ENCODE measurements at regions not wholly inside any gene's neighbourhood (a gene's known extent, or its start where the extent isn't known, plus 50 kb on each side); places are given as distances from the start of the nearest gene placed in this dataset.

DNA sequence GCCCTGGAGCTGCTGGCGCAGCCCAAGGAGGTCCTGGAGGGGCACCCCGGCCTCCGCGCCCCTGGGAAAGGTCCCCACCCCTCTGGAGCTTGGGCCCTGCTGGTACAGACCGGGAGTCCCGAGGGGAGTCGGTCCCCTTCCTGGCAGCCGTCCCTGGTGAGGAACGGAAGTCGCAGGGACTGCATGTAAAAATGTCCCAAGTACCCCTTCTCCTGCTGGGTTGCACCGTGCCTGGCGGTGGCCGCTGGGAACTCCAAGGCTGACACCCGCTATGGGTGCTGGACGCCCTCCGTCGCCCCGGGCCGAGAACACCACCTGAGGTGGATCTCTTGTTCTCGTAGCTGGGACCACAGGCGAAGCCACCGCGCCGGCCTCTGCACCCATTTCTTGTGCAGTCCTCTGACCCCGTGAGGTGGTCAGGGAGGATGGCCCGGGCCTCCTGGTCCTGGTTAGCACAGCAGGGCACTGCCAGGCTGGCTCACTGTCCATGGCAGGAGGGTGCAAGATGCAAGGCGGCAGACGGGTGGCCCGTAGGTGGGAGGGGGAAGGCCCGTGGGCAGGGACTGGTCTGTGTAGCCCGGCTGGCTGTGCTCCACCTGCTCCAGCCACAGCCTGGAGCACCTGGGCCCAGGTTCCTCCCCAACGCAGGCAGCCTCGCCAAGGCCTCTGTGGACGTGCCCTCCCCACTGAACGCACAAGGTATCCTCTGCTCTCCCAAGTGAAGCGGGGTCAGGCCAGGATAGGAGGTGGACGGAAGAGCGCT is 165.2 kb downstream of the IGLL1 start:
- TF ChIP-seq, protein P1, sequence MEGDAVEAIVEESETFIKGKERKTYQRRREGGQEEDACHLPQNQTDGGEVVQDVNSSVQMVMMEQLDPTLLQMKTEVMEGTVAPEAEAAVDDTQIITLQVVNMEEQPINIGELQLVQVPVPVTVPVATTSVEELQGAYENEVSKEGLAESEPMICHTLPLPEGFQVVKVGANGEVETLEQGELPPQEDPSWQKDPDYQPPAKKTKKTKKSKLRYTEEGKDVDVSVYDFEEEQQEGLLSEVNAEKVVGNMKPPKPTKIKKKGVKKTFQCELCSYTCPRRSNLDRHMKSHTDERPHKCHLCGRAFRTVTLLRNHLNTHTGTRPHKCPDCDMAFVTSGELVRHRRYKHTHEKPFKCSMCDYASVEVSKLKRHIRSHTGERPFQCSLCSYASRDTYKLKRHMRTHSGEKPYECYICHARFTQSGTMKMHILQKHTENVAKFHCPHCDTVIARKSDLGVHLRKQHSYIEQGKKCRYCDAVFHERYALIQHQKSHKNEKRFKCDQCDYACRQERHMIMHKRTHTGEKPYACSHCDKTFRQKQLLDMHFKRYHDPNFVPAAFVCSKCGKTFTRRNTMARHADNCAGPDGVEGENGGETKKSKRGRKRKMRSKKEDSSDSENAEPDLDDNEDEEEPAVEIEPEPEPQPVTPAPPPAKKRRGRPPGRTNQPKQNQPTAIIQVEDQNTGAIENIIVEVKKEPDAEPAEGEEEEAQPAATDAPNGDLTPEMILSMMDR (IDR thresholded peaks at IDR 0.05; ENCODE audit: low read depth, low read length) = no peak

DNA sequence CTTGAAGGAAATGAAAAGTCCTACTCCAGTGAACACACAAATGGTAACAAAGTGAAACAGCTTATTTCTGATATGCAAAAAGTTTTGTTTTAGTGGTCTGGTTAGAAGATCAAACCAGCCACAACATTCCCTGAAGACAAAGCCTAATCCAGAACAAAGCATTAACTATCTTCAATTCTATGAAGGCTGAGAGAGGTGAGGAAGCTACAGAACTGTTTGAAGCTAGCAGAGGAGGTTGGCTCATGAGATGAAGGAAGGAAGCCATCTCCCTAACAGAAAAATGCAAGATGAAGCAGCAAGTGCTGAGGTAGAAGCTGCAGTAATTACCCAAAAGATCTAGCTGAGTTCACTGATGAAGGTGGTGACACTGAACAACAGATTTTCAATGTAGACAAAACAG is 168.4 kb downstream of the IGLL1 start:
- H3K4me3 ChIP-seq (ENCODE audit: low read depth, low read length) = no peak overlapping the region

More for the DNA sequence above, 165.2 kb downstream of the IGLL1 start:
- H3K4me3 ChIP-seq (ENCODE audit: low read depth, low read length) = no peak overlapping the region

DNA sequence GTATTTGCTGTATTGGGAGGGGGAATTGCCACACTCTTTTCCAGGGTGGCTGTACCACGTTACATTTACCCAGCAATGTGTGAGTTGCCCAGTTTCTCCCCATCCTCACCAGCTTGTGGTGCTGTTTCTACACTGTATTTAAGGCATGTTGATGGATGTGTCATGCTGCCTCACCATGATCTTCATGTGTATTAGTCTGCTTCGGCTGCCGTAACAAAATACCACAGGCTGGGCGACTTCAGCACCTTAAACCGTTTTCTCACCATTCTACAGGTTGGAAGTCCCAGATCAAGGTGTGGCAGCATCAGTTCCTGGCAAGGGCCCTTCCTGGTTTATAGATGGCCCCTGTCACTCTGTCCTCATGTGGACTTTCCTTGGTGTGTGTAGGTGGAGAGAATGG is 169.7 kb downstream of the IGLL1 start:
- TF ChIP-seq, protein P1 (IDR thresholded peaks at IDR 0.05; ENCODE audit: low read depth, low read length) = no peak
- H3K4me3 ChIP-seq (ENCODE audit: low read depth, low read length) = no peak overlapping the region

More for the DNA sequence above, 168.4 kb downstream of the IGLL1 start:
- TF ChIP-seq, protein P1 (IDR thresholded peaks at IDR 0.05; ENCODE audit: low read depth, low read length) = no peak

DNA sequence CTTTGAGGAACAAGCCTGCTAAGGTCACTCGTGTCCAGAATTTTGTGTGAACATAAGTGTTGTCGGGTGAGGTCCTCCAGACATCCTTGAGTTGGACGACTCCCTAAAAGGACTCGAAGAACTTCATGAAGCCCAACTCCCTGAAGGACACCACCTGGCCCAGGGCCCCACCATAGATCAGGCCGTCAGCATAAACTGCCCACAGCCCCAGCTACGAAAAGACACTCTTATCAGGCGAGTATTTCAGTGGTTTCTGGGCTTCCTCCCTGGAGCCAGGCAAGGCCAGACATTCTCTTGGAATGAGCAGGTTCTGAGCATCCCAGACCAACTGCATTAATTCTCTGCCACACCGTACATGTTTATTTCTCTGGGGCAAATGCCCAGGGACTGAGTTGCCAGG is 170.1 kb downstream of the IGLL1 start:
- no peak overlapping the region for H3K4me3 ChIP-seq (ENCODE audit: low read depth, low read length)
- TF ChIP-seq, protein P1 (IDR thresholded peaks at IDR 0.05; ENCODE audit: low read depth, low read length) = no peak

DNA sequence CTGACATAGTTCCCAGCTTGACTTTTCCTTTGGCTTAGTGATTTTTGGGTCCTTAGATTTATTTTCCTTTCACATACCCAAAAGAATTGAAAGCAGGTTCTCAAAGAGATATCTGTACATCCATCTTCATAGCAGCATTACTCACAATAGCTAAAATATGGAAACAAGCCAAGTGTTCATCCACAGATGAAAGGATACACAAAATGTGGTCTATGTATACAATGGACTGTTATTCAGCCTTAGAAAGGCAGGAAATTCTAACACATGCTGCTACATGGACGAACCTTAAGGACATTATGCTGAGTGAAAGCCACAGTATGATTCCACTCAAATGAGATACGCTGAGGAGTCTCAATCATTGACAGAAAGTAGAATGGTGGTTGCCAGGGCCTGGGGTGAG is 171.8 kb downstream of the IGLL1 start:
- TF ChIP-seq, protein P1 (IDR thresholded peaks at IDR 0.05; ENCODE audit: low read depth, low read length) = no peak

DNA sequence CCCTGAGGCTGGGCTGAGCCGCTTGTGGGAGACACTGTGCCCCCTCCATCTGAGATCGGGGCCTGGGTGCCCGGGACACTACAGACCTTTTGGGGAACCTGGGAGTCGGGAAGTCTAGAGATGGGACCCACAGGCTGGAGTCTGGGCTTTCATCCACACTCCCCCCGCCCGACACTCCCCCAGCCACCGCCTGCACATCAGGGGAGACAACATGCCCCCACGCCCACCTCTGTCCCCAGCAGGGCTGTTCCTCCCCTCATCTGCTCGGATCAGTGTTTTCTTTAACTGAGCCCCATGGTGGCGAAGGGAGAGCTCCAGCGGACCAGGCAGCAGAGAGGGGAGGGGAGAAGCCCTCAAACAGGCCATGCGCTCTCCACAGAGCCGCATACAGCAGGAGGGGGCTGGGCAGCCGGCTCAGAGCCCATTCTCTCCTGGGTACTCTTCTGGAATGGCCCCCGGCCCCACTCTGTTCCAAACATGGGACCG is 174.7 kb downstream of the IGLL1 start:
- H3K4me3 ChIP-seq (ENCODE audit: low read depth, low read length) = no peak overlapping the region
- TF ChIP-seq, protein P1 (IDR thresholded peaks at IDR 0.05; ENCODE audit: low read depth, low read length) = no peak

More for the DNA sequence above, 171.8 kb downstream of the IGLL1 start:
- H3K4me3 ChIP-seq (ENCODE audit: low read depth, low read length) = no peak overlapping the region

DNA sequence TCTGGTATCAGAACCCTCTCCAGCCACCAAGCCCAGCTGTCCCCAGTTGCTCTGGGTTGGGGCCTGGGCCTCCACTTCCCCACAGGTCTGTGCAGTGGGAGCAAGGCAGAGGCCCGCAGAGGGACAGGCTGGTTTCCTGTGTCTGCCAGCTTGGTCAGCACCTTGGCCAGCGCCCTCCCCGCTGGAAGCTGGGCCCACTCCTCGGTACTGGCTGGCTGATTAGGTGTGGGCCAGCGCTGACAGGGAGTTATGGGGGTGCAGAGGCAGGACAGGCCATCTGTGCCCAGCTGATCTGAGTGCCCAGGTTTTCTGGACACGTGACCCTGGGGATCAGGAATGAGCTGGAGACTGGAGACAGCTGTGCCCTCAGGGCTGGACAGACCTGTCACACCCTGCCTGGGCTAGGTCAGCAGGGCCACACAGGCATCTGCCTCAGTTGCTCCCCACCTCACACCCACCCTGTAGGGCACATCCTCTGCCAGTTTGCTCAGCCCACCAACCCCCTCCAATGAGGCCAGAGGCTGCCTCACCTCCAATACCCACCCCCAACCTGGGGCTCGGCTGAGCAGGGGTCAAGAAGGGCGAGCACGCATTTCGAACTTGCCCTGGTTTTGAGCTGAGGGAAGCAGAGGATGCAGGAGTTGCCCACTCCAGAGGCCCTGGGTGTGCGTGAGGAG is 175.3 kb downstream of the IGLL1 start:
- TF ChIP-seq, protein P1 (IDR thresholded peaks at IDR 0.05; ENCODE audit: low read depth, low read length) = no peak
- no peak overlapping the region for H3K4me3 ChIP-seq (ENCODE audit: low read depth, low read length)

Measured in WI38 (cell line).